HEK293T (cell line): ENCODE measurements at regions not wholly inside any gene's neighbourhood (a gene's known extent, or its start where the extent isn't known, plus 50 kb on each side); places are given as distances from the start of the nearest gene placed in this dataset.
A peak's percentile ranks its signal among the peaks of the same experiment; 100 is the strongest.
"Not testable (repeated sequence)": the region's sequence is repeated elsewhere in the genome, so short reads cannot be mapped to it uniquely, and the experiment has no call there.

Source experiments
- CTCF ChIA-PET: fragments of 350-600 bp; formaldehyde crosslinking; extraction: SDS; loops from one replicate; lab custom pipeline; 2021; ENCODE audit warnings: antibody characterized with exemption, inconsistent platforms; lab: Yijun Ruan, JAX
- POLR2A ChIA-PET: fragments of 350-600 bp; formaldehyde crosslinking; extraction: SDS; loops from one replicate; lab custom pipeline; 2020; ENCODE audit warnings: antibody characterized with exemption, inconsistent platforms; lab: Yijun Ruan, JAX
- DNase-seq: peaks from one replicate; pipeline ENCODE4 v3.0.0; 2012; ENCODE audit warnings: mixed read lengths; ENCODE audit errors: extremely low spot score
- ARNT ChIP-seq: fragments of 450-650 bp; IDR thresholded peaks from 2 replicates; pipeline ENCODE4 v1.6.1; 2017; ENCODE audit warnings: mild to moderate bottlenecking
- BHLHE40 ChIP-seq: fragments of 450-650 bp; IDR thresholded peaks from 2 replicates; pipeline ENCODE4 v1.6.1; 2016; ENCODE audit warnings: mild to moderate bottlenecking, moderate library complexity, borderline replicate concordance
- CTBP1 ChIP-seq: fragments of 450-650 bp; IDR thresholded peaks from 2 replicates; pipeline ENCODE4 v1.6.1; 2016; ENCODE audit warnings: borderline replicate concordance
- ELF4 ChIP-seq: fragments of 450-650 bp; IDR thresholded peaks from 2 replicates; pipeline ENCODE4 v1.6.1; 2017; ENCODE audit warnings: antibody characterized with exemption
- FOXA1 ChIP-seq: fragments of 450-650 bp; IDR thresholded peaks from 2 replicates; pipeline ENCODE4 v1.6.1; 2016; ENCODE audit warnings: mild to moderate bottlenecking
- FOXK2 ChIP-seq: fragments of 450-650 bp; IDR thresholded peaks from 2 replicates; pipeline ENCODE4 v1.6.1; 2016; ENCODE audit warnings: mild to moderate bottlenecking
- FOXM1 ChIP-seq: fragments of 450-650 bp; IDR thresholded peaks from 2 replicates; pipeline ENCODE4 v1.6.1; 2017; ENCODE audit warnings: mild to moderate bottlenecking, borderline replicate concordance
- HDGF ChIP-seq: fragments of 450-650 bp; IDR thresholded peaks from 2 replicates; pipeline ENCODE4 v1.6.1; 2017; ENCODE audit warnings: antibody characterized with exemption, borderline replicate concordance
- L3MBTL2 ChIP-seq: fragments of 450-650 bp; conservative IDR thresholded peaks from 2 replicates; pipeline ENCODE4 v1.6.1; 2016; ENCODE audit warnings: mild to moderate bottlenecking
- LEF1 ChIP-seq: fragments of 450-650 bp; IDR thresholded peaks from 2 replicates; pipeline ENCODE4 v1.6.1; 2017; ENCODE audit warnings: mild to moderate bottlenecking, borderline replicate concordance
- NFRKB ChIP-seq: fragments of 450-650 bp; IDR thresholded peaks from 2 replicates; pipeline ENCODE4 v1.6.1; 2016; ENCODE audit warnings: mild to moderate bottlenecking, moderate library complexity
- SP1 ChIP-seq: fragments of 450-650 bp; IDR thresholded peaks from 2 replicates; pipeline ENCODE4 v1.6.1; 2017
- SUZ12 ChIP-seq: fragments of 450-650 bp; IDR thresholded peaks from 2 replicates; pipeline ENCODE4 v1.6.1; 2016; ENCODE audit warnings: mild to moderate bottlenecking
- TARDBP ChIP-seq: fragments of 450-650 bp; IDR thresholded peaks from 2 replicates; pipeline ENCODE4 v1.6.1; 2016
- ZNF384 ChIP-seq: fragments of 450-650 bp; IDR thresholded peaks from 2 replicates; pipeline ENCODE4 v1.6.1; 2016
- TF ChIP-seq, protein P1 (sequence below): fragments of 450-650 bp; IDR thresholded peaks from 2 replicates; pipeline ENCODE4 v1.6.1; 2016

DNA sequence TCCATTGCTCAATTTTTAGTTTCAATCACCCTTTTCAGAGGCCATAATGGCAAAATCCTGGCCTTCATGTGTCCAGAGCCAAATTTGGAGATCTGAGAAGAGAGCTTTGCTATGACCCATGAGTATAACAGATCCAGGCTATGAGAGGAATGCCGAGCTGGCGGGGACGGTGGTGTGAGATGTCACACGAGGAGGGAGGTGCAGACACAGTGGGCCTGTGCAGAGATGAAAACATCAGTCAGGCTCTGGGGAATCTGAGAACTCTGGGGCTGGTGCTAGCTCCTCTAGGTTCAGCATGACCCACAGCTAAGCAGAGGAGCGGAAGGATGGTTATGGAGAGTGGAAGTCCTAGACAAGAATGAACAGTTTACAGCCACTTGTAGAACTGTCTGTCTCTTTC, 398.3 kb upstream of the ATP10A start:
- DNase-seq = no peak
- POLR2A ChIA-PET = no interaction called here
- CTCF ChIA-PET = interaction anchor here (0.5 kb wide), 1 partner anchor 171 kb away, joined by 3 read pairs; no protein-coding TSS in a partner anchor
- TF ChIP-seq L3MBTL2 = no peak
- TF ChIP-seq SUZ12 = no peak
- TF ChIP-seq, protein P1, sequence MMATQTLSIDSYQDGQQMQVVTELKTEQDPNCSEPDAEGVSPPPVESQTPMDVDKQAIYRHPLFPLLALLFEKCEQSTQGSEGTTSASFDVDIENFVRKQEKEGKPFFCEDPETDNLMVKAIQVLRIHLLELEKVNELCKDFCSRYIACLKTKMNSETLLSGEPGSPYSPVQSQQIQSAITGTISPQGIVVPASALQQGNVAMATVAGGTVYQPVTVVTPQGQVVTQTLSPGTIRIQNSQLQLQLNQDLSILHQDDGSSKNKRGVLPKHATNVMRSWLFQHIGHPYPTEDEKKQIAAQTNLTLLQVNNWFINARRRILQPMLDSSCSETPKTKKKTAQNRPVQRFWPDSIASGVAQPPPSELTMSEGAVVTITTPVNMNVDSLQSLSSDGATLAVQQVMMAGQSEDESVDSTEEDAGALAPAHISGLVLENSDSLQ = no peak
- no peak for TF ChIP-seq FOXA1
- no peak for TF ChIP-seq ARNT
- no peak for TF ChIP-seq ELF4
- TF ChIP-seq FOXK2 = no peak
- TF ChIP-seq SP1 = no peak
- no peak for TF ChIP-seq BHLHE40
- TF ChIP-seq LEF1 = no peak
- TF ChIP-seq TARDBP = no peak
- no peak for TF ChIP-seq NFRKB
- TF ChIP-seq FOXM1 = no peak
- no peak for TF ChIP-seq HDGF
- no peak for TF ChIP-seq ZNF384
- no peak for TF ChIP-seq CTBP1

DNA sequence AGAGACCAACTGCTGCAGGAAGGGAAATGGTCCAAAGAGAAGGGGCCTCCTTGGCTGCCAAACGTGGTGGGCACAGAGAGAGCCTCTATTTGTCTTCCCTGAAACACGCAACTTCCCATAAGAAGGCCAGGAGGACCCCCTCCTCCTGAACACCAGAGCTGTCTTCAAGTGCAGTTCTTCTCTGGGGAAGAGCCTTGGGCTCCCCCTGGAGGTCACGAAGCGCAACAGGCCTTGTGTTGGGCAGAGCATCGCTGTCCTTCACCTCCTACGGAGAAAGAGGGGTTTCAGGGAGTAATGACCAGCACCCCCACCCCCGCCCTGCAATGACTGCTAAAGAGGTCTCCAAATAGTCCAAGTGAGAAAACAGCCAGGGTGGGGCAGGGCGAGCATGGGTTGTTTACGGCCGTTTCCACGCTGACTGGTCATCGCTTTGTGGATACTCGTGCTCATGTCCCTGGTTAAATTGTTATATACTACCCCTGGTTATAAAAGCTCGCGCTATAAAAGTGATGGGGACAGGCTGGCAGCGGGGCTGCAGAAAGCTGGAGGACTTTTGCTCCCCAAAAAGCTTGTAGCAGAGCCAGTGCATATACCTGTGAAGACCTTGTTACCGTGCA, 397.5 kb upstream of the ATP10A start:
- CTCF ChIA-PET = interaction anchor here (1.0 kb wide), 1 partner anchor 314 kb away, joined by 3 read pairs; no protein-coding TSS in a partner anchor
- no peak for TF ChIP-seq BHLHE40
- DNase-seq = peak; percentile 39
- POLR2A ChIA-PET = no interaction called here

DNA sequence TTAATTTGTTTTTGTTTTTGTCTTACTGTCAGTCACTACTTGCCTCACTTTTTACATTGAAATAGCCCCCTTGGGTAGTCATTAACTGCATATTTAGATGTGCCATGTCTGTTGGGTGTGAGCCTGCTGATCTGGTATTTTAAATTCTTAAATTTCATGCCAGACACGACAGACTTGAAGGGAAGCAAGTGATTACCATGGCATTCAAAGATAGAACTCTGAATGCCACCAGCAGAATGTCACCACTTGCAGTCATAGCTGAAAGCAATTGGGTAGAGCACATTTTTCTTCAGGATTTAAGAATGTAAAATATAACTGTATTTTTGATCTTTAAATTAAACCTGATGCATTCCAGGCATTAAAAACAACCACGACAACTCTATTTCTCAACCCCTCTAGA, 396.5 kb upstream of the ATP10A start:
- TF ChIP-seq ARNT (no peak), FOXA1 (no peak), FOXM1 (no peak), CTBP1 (no peak), ELF4 (no peak), TARDBP (no peak), ZNF384 (no peak), BHLHE40 (no peak), L3MBTL2 (no peak)
- no peak for DNase-seq
- POLR2A ChIA-PET = no interaction called here
- CTCF ChIA-PET = interaction anchor here (1.0 kb wide), 1 partner anchor 313 kb away, joined by 3 read pairs; no protein-coding TSS in a partner anchor

DNA sequence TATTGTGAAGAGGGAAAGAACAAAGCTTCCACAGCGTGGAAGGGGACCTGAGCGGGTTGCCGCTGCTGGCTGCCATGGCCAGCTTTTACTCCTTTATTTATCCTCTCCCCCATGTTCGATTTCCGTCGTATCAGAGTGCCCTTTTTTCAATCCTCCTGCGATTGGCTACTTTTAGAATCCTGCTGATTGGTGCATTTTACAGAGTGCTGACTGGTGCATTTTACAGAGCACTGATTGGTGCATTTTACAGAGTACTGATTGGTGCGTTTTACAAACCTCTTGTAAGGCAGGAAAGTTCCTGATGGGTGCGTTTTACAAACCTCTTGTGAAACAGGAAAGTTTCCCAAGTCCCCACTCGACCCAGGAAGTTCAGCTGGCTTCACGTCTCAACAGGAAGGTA, 381.7 kb upstream of the ATP10A start:
- POLR2A ChIA-PET, CTCF ChIA-PET, DNase-seq: not testable (repeated sequence)

DNA sequence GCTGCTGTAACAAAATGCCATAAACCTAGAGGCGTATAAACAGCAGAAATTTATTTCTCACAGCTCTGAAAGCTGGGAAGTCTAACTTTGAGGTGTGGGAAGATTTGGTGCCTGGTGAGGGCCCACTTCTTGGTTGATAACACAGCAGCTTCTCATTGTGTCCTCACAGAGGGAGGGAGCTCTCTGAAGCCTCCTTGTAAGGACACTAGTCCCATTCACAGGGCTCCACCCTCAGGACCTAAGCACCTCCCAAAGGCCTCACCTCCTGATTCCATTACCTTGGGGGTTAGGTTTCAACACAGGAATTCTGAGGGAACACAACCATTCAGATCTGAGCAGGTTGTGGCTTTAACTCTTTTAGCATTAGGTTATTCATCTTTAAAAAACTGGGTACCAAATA, 380.3 kb upstream of the ATP10A start:
- ChIA-PET CTCF (no interaction called here), POLR2A (no interaction called here)
- no peak for TF ChIP-seq FOXK2
- TF ChIP-seq LEF1 = no peak
- DNase-seq = no peak

DNA sequence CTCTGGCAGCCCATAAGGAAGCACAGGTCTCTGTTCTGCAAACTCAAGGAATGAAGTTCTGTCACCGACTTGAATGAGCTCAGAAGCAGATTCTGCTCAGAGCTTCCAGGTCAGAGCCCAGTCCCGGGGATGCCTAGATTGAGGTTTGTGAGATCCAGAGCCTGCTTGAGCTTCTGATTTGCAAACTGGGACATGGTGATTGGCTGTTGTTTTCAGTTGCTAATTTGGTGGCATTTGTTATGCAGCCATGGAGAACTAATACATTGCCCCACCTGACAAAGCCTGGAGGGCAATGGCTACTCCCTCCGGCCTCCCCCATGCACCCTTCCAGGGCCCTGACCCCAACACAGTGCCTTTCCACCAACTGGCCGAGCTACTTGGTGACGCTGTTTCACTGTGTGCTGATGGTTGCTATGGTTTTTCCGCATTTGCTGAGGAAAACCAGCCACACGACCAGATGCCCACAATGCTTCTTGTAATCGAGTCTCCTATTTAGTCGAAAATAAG, 379.5 kb upstream of the ATP10A start:
- TF ChIP-seq L3MBTL2 = no peak
- no peak for TF ChIP-seq ZNF384
- TF ChIP-seq BHLHE40 = no peak
- no peak for TF ChIP-seq SP1
- no peak for TF ChIP-seq LEF1
- no peak for TF ChIP-seq ARNT
- POLR2A ChIA-PET = no interaction called here
- no peak for DNase-seq
- CTCF ChIA-PET = no interaction called here

DNA sequence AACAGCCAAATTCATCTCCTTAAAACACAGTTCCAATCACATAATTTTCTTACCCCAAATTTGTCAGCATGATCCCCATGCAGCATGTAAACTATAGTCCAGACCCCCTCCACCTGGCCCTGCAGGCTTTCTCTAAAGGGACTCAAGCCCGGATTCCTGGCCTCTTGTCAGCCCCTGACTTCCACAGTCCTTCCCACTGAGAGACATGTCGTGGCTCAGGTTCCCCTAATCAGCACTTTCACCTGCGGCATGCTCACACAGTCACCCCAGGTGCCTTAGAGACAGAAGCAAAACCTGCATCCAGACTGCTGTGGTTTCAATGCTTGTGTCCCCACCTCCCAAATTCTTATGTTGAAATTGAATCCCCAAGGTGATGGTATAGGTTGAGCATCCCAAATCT, 372.7 kb upstream of the ATP10A start:
- ChIA-PET POLR2A (no interaction called here), CTCF (no interaction called here)
- TF ChIP-seq HDGF = no peak
- no peak for TF ChIP-seq BHLHE40
- TF ChIP-seq SUZ12 = no peak
- TF ChIP-seq NFRKB = no peak
- TF ChIP-seq SP1 = no peak
- TF ChIP-seq ZNF384 = no peak
- no peak for TF ChIP-seq FOXM1
- TF ChIP-seq LEF1 = no peak
- TF ChIP-seq FOXA1 = no peak
- no peak for TF ChIP-seq ELF4
- no peak for TF ChIP-seq CTBP1
- no peak for TF ChIP-seq FOXK2
- TF ChIP-seq TARDBP = no peak
- TF ChIP-seq ARNT = no peak
- TF ChIP-seq, protein P1 = no peak
- no peak for TF ChIP-seq L3MBTL2
- DNase-seq = no peak
